HG03039 (cell line): ENCODE measurements at regions not wholly inside any gene's neighbourhood (a gene's known extent, or its start where the extent isn't known, plus 50 kb on each side); places are given as distances from the start of the nearest gene placed in this dataset.

Experiments used
- ATAC-seq: cut with Tn5 transposase; IDR thresholded peaks from one replicate; pipeline ENCODE4 v1.9.1; 2021; ENCODE audit warnings: mild to moderate bottlenecking, moderate library complexity; ENCODE audit not compliant: unreplicated experiment

DNA sequence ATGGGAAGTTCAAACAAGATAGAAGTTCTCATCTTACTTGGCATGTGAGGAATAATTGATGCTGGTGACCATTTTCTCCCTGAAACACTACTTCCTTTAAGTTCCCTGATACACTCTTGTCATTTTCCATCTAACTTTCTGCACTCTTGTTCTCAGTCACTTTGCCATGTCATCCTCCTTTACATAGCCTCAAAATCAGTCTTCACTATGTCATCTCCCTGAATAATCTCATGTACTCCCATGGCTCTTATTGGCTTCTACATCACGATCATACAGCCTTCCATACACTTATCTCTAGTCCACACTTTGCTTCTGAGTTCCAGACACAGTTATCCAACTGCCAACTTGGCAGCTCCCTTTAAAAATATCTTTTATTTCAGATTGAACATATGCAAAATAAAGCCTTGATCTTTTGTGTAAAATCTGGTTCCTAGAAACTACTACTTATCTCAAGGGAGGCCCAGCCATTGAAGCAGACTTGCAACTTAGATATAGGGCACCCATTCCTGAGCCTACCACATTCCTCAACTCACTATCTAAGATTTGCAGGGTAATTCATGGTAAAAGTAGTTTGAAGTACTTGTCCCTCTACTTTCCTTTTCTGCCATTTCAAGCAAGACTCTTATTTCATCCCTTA is 1070.2 kb upstream of the NXPH2 start:
- no peak for ATAC-seq

- no peak for ATAC-seq
These were observed 1056.6 kb upstream of the NXPH2 start for GRCh38 chr2:139836769-139837168.

GRCh38 chr2:139835101-139835500 is 1054.9 kb upstream of the NXPH2 start:
- ATAC-seq, result no peak

DNA sequence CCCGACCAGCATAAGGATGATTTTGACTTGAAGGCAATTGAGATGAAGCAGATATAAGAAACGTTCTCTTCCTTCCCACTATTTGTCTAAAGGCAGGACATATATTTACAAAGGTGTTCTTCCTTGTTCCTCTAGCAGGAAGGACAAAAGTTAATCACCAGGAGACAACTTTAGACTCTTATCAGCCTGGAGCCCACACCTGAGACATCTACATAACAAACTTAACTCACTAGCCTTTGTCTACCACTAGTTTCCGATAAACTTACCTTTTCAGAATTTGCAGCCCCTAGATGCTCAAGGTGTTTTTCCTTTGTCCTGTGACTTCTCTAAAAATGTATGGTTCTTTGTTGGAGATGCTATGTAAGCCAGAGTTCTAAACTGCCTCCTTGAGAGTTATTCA is 1047.8 kb upstream of the NXPH2 start:
- no peak for ATAC-seq

GRCh38 chr2:139825726-139826125 is 1045.5 kb upstream of the NXPH2 start:
- ATAC-seq, result no peak

DNA sequence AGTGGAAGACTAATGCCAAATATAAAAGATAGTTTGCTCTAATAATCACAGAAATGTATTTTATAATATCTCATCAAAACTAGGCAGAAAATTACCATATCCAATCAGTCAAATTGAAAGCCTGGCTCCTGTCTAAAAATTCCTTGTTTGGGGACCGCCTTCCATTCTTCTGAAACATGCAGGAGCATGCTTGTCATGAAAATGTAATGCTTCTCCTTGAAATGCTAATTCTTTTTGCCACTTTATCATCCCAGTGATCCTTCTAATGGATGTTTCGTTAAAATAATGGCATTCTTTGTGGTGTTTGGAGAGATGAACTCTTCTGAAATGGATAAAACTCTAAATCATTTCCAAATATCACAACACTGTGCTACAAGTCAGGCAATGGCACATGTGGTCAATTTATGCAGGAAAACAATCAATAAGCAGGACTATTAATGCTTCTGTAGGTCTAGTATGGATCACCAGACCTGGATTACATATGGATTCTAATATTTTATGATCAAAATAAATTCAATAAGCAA is 1039.1 kb upstream of the NXPH2 start:
- no peak for ATAC-seq

- ATAC-seq, result no peak
These were observed 1034.3 kb upstream of the NXPH2 start for GRCh38 chr2:139814458-139814857.

DNA sequence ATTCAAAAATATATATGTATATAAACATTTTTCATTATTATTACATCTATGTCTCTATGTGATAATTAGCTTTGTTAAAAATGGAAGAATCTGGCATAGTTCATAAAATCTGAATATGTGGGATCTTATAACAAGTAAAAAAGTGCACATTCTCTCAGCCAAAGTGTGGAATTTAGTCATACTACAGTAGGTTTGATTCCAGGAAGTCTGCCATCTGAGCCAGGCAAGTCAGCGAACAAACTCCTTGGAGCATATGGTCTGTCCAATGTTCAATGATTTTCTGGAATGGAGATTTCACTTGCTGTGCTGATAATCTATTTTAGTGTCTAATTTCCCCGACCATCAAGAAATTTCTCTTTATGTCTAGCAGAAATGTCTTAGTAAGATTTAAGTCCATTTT is 1033.2 kb upstream of the NXPH2 start:
- no peak for ATAC-seq

GRCh38 chr2:139805441-139805840 is 1025.3 kb upstream of the NXPH2 start:
- no peak for ATAC-seq

DNA sequence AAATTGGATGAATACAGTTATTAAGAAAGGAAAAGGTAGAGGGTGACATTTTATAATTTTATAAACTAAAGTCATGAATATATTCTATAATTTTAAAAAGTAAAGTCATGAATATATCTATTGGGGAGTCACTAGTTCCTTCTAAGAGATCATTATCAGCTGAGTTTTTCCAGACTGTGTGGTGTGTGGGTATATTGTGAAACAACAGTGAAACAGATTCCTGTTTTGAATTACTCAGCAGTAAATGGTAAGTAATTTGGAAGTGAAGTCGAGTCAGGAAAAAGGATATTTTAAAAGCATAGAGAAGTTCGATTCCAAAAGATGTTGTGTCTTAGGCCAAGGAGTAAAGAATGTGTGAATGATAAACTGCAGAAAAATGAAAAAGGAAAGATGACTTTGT is 1018.2 kb upstream of the NXPH2 start:
- ATAC-seq, result no peak

- ATAC-seq, result no peak
These were observed 1010.9 kb upstream of the NXPH2 start for GRCh38 chr2:139790807-139791752.

GRCh38 chr2:139790136-139790535 is 1009.9 kb upstream of the NXPH2 start:
- ATAC-seq, result no peak

GRCh38 chr2:139778732-139779131 is 998.5 kb upstream of the NXPH2 start:
- ATAC-seq, result no peak

- no peak for ATAC-seq
These were observed 993.6 kb upstream of the NXPH2 start for GRCh38 chr2:139773720-139774277.

DNA sequence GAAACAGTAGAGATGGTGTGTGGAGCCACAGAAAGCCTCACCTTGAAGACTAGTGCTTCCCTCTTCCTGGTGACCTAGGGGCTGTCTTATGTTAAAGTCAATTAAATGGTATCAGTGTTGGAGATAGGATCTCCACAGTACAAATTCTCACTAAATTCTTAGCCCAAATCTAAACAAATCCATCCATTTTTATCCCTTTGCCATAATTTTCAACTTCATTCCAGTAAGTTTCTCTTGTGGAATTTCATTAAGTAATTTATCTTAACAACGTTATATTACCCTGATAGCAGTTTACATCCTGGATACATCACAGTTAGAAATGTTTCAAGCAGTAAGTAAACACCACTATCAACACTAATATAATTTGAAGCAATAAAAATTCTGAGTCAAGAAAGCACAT is 989.4 kb upstream of the NXPH2 start:
- ATAC-seq, result no peak

DNA sequence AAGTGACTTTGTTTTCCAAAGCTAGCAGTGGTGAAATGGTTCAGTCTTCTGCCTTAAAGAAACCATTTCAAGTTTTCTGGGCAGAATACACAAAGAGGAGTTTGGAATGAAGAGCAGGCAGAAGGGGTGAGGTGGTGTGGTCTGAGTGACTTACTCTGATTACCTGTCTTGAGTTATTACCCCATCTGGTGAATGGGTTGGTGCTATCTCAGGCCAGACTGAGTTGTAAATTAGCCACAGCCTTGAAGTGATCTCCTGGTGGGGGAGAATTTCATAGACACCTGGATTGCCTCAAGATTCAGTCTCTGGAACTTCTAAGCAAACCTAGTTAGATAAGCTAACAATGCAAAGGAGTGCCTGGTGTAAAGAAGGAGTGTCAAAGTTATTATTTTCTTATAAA is 983.5 kb upstream of the NXPH2 start:
- no peak for ATAC-seq

DNA sequence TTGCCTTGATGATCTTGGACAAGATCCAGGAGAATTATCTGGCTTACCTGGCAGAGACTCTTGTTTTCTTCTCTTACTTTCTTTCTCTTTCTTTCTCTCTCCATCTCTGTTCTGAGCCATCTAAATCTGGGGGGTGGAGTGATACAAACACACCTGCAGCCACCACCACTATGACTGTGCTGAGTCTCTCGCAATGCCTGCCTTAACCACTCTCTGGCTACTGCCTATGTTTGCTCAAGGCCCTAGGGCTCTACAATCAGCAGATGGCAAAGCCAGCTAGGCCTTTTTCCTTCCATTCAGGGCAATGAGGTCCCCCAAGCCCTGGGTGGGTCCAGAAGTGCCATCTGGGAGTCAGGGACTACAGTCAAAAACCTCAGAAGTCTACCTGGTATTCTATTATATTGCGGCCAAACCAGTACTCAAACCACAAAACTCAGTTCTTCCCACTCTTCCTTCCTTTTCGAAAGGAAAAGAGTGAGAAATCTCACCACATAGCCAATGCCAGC is 978.9 kb upstream of the NXPH2 start:
- ATAC-seq, result no peak

- ATAC-seq, result no peak
These were observed 966.7 kb upstream of the NXPH2 start for GRCh38 chr2:139746901-139747300.

DNA sequence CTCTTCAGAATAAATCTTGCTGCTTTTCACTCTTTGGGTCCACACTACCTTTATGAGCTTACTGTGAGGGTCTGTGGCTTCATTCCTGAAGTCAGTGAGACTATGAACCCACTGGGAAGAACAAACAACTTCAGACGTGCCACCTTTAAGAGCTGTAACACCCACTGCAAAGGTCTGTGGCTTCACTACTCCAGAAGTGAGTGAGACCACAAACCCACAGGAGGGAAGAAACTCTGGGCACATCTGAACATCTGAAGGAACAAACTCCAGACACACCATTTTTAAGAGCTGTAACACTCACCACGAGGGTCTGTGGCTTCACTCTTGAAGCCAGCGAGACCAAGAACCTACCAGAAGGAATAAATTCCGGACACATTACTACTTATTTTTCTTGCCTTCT is 964.1 kb upstream of the NXPH2 start:
- no peak for ATAC-seq

GRCh38 chr2:139742216-139743172 is 962.3 kb upstream of the NXPH2 start:
- ATAC-seq, result no peak
